Natural killer cell (primary cell): ENCODE measurements at regions not wholly inside any gene's neighbourhood (a gene's known extent, or its start where the extent isn't known, plus 50 kb on each side); places are given as distances from the start of the nearest gene placed in this dataset.

ENCODE experiments used
- ATAC-seq, 3 donors: fragments of 150-1000 bp in 2 of 3; fragments of 200-7000 bp in 1 of 3; cut with Tn5 transposase; 1 replicate in 1 of 3; 2 replicates in 2 of 3; pipeline ENCODE4 v1.10.0; 2021; ENCODE audit warnings: mild to moderate bottlenecking in 2 of 3, moderate library complexity in 2 of 3
- DNase-seq, 2 donors: peaks; one replicate each; pipeline versions ENCODE4 v3.0.0 to v3.0.0-alpha.2; 2013 to 2021; ENCODE audit warnings: mixed read lengths in 1 of 2
- H3K27ac ChIP-seq: one replicate; pipeline ENCODE4 v1.5.1; 2013; ENCODE audit warnings: mild to moderate bottlenecking, low read length
- H3K27me3 ChIP-seq: one replicate; pipeline ENCODE4 v1.6.1; 2013; ENCODE audit warnings: low read length; ENCODE audit not compliant: control insufficient read depth, insufficient read depth
- H3K36me3 ChIP-seq: one replicate; pipeline ENCODE4 v1.6.1; 2013; ENCODE audit warnings: low read length; ENCODE audit not compliant: control insufficient read depth, insufficient read depth
- H3K4me1 ChIP-seq: one replicate; pipeline ENCODE4 v1.6.1; 2013; ENCODE audit warnings: low read length; ENCODE audit not compliant: control insufficient read depth, insufficient read depth
- H3K4me3 ChIP-seq: one replicate; pipeline ENCODE4 v1.5.1; 2013; ENCODE audit warnings: low read length
- H3K9me3 ChIP-seq: one replicate; pipeline ENCODE4 v1.6.1; 2013; ENCODE audit warnings: low read length; ENCODE audit not compliant: control insufficient read depth, insufficient read depth
- H3K27ac Mint-ChIP-seq, 2 donors: one replicate each; pipeline ENCODE4 v1.8.0; 2022; ENCODE audit warnings: mild to moderate bottlenecking in 2 of 2, mixed read lengths in 2 of 2, moderate library complexity in 1 of 2
- H3K27me3 Mint-ChIP-seq, 2 donors: one replicate each; pipeline ENCODE4 v1.8.0; 2022; ENCODE audit warnings: low read depth in 2 of 2, mixed read lengths in 2 of 2
- H3K36me3 Mint-ChIP-seq: one replicate; pipeline ENCODE4 v1.8.0; 2022; ENCODE audit warnings: mixed read lengths
- H3K4me1 Mint-ChIP-seq, 2 donors: one replicate each; pipeline ENCODE4 v1.8.0; 2022; ENCODE audit warnings: mixed read lengths in 2 of 2
- H3K4me3 Mint-ChIP-seq: one replicate; pipeline ENCODE4 v1.8.0; 2022; ENCODE audit warnings: mild to moderate bottlenecking, moderate library complexity, mixed read lengths
- H3K9me3 Mint-ChIP-seq, 2 donors: one replicate each; pipeline ENCODE4 v1.8.0; 2022; ENCODE audit warnings: mixed read lengths in 2 of 2
- CTCF ChIP-seq: fragments of 200-600 bp; IDR thresholded peaks from one replicate; pipeline ENCODE4 v1.8.0; 2022; ENCODE audit warnings: antibody characterized with exemption
- WGBS: methylation state at CpG from one replicate; pipeline ENCODE4 v1.1.7; 2013; ENCODE audit warnings: missing lambda C conversion rate; ENCODE audit not compliant: insufficient coverage; 5-methylcytosine and 5-hydroxymethylcytosine counted together
- intact Hi-C: fragments of 100-400 bp; cut with micrococcal nuclease; formaldehyde crosslinking; loops from one replicate; pipeline ENCODE4 v1.14.2; 2022

- H3K4me3 ChIP-seq, result no peak overlapping the region
- ATAC-seq (no peak), DNase-seq (no peak)
- H3K27ac ChIP-seq, result no peak overlapping the region
- no peaks in the 10 kb centered on the region for H3K27me3 Mint-ChIP-seq
- intact Hi-C loops, result no loop called here
- H3K36me3 ChIP-seq, result no peaks in the 10 kb centered on the region
- H3K9me3 Mint-ChIP-seq, result peaks cover 6 to 8% of the 10 kb centered on the region in 2 donors
- H3K27me3 ChIP-seq, result no peaks in the 10 kb centered on the region
- peaks cover 7% of the 10 kb centered on the region for H3K36me3 Mint-ChIP-seq
- H3K4me3 Mint-ChIP-seq, result no peak overlapping the region
- no peaks in the 10 kb centered on the region for H3K4me1 ChIP-seq
- no peak overlapping the region for H3K27ac Mint-ChIP-seq
- H3K9me3 ChIP-seq, result no peaks in the 10 kb centered on the region
- H3K4me1 Mint-ChIP-seq, result no peaks in the 10 kb centered on the region
- WGBS, result 65% methylated on average over 1 of the region's 1 CpG
- TF ChIP-seq CTCF, result no peak
These were observed 188.6 kb upstream of the IL15 start for GRCh38 chr4:141447761-141448160.

- intact Hi-C loops, result no loop called here
- H3K27me3 ChIP-seq, result no peaks in the 10 kb centered on the region
- peaks cover 9% of the 10 kb centered on the region for H3K36me3 Mint-ChIP-seq
- no peaks in the 10 kb centered on the region for H3K4me1 ChIP-seq
- no CpG with 5 or more reads among the region's 2 CpGs for WGBS
- peaks cover 8 to 9% of the 10 kb centered on the region in 2 donors for H3K9me3 Mint-ChIP-seq
- H3K4me1 Mint-ChIP-seq, result no peaks in the 10 kb centered on the region
- no peak overlapping the region for H3K27ac Mint-ChIP-seq
- no peaks in the 10 kb centered on the region for H3K36me3 ChIP-seq
- no peak overlapping the region for H3K4me3 Mint-ChIP-seq
- H3K27me3 Mint-ChIP-seq, result no peaks in the 10 kb centered on the region
- H3K27ac ChIP-seq, result no peak overlapping the region
- ATAC-seq (no peak), DNase-seq (no peak)
- no peaks in the 10 kb centered on the region for H3K9me3 ChIP-seq
- H3K4me3 ChIP-seq, result no peak overlapping the region
- TF ChIP-seq CTCF, result no peak
These were observed 187.9 kb upstream of the IL15 start for GRCh38 chr4:141448490-141448889.

GRCh38 chr4:141449927-141450326 is 186.5 kb upstream of the IL15 start:
- H3K4me1 ChIP-seq, result no peaks in the 10 kb centered on the region
- DNase-seq (no peak), ATAC-seq (no peak)
- Mint-ChIP-seq H3K27ac (no peak overlapping the region), H3K9me3 (peaks cover 8 to 11% of the 10 kb centered on the region in 2 donors), H3K27me3 (no peaks in the 10 kb centered on the region), H3K4me1 (no peaks in the 10 kb centered on the region), H3K4me3 (no peak overlapping the region), H3K36me3 (peaks cover 9% of the 10 kb centered on the region)
- TF ChIP-seq CTCF, result no peak
- no peaks in the 10 kb centered on the region for H3K27me3 ChIP-seq
- no CpG with 5 or more reads among the region's 3 CpGs for WGBS
- no peaks in the 10 kb centered on the region for H3K36me3 ChIP-seq
- H3K4me3 ChIP-seq, result no peak overlapping the region
- intact Hi-C loops, result no loop called here
- no peak overlapping the region for H3K27ac ChIP-seq
- no peaks in the 10 kb centered on the region for H3K9me3 ChIP-seq

GRCh38 chr4:141455651-141456050 is 180.7 kb upstream of the IL15 start:
- Histone ChIP-seq H3K4me1 (no peaks in the 10 kb centered on the region), H3K9me3 (no peaks in the 10 kb centered on the region), H3K27me3 (no peaks in the 10 kb centered on the region), H3K27ac (no peak overlapping the region), H3K4me3 (no peak overlapping the region), H3K36me3 (no peaks in the 10 kb centered on the region)
- WGBS, result 90% methylated on average over 1 of the region's 1 CpG
- Mint-ChIP-seq H3K27me3 (no peaks in the 10 kb centered on the region), H3K4me3 (no peak overlapping the region), H3K4me1 (no peaks in the 10 kb centered on the region), H3K27ac (no peak overlapping the region), H3K9me3 (peaks cover 4 to 10% of the 10 kb centered on the region in 2 donors), H3K36me3 (peaks cover 9% of the 10 kb centered on the region)
- intact Hi-C loops, result no loop called here
- ATAC-seq, result no peak
- no peak for TF ChIP-seq CTCF
- DNase-seq, result no peak
